SU-DHL-6 (cell line): ENCODE measurements at regions not wholly inside any gene's neighbourhood (a gene's known extent, or its start where the extent isn't known, plus 50 kb on each side); places are given as distances from the start of the nearest gene placed in this dataset.

Experiments
- H2AFZ ChIP-seq: fragments of 200-600 bp; sonication (generic); 2 replicates; pipeline ENCODE4 v1.6.1; 2014; ENCODE audit warnings: low read depth, mild to moderate bottlenecking, moderate library complexity, mixed read lengths, antibody characterized with exemption, low read length; ENCODE audit not compliant: severe bottlenecking
- H3F3A ChIP-seq: fragments of 200-600 bp; shearing (Covaris generic); 2 replicates; pipeline ENCODE4 v1.6.0; 2016; ENCODE audit warnings: antibody characterized with exemption, mild to moderate bottlenecking; ENCODE audit not compliant: insufficient read depth
- H3K27ac ChIP-seq: fragments of 200-600 bp; sonication (generic); 2 replicates; pipeline ENCODE4 v1.5.1; 2016; ENCODE audit warnings: low read depth, mild to moderate bottlenecking, low read length, moderate library complexity, mixed read lengths
- H3K27me3 ChIP-seq: fragments of 200-600 bp; sonication (generic), shearing (Covaris generic); 2 replicates; pipeline ENCODE4 v1.6.0; 2014; ENCODE audit warnings: mild to moderate bottlenecking, low read length
- H3K36me3 ChIP-seq: fragments of 200-600 bp; sonication (generic); 2 replicates; pipeline ENCODE4 v1.6.1; 2014; ENCODE audit warnings: mild to moderate bottlenecking, low read length, mixed read lengths
- H3K4me2 ChIP-seq: fragments of 300-600, 200-600 bp; shearing (Covaris generic), sonication (generic); 2 replicates; pipeline ENCODE4 v1.6.0; 2014; ENCODE audit warnings: low read length, low read depth, mild to moderate bottlenecking; ENCODE audit not compliant: poor library complexity, severe bottlenecking
- H3K4me3 ChIP-seq: fragments of 200-600 bp; sonication (generic); 2 replicates; pipeline ENCODE4 v1.5.1; 2014; ENCODE audit warnings: antibody characterized with exemption, low read length, mild to moderate bottlenecking, mixed read lengths; ENCODE audit not compliant: insufficient read depth, poor library complexity, severe bottlenecking
- H3K79me2 ChIP-seq: fragments of 200-600 bp; sonication (generic); 2 replicates; pipeline ENCODE4 v1.6.1; 2014; ENCODE audit warnings: mild to moderate bottlenecking, low read length, moderate library complexity; ENCODE audit not compliant: insufficient read depth
- H3K9ac ChIP-seq: fragments of 200-600 bp; sonication (generic); 2 replicates; pipeline ENCODE4 v1.7.0; 2014; ENCODE audit warnings: mild to moderate bottlenecking, low read length
- H3K9me2 ChIP-seq: fragments of 200-600 bp; sonication (generic); replicated peaks from 2 replicates; pipeline ENCODE4 v1.6.1; 2014; ENCODE audit warnings: low read length; ENCODE audit not compliant: insufficient read depth
- H3K9me3 ChIP-seq: fragments of 200-600 bp; sonication (generic); 2 replicates; pipeline ENCODE4 v1.6.1; 2014; ENCODE audit warnings: low read length, mixed read lengths; ENCODE audit not compliant: insufficient read depth
- H4K20me1 ChIP-seq: fragments of 200-600 bp; sonication (generic); 2 replicates; pipeline ENCODE4 v1.6.1; 2014; ENCODE audit warnings: low read depth, mild to moderate bottlenecking, antibody characterized with exemption, low read length, moderate library complexity, mixed read lengths
- EZH2phosphoT487 ChIP-seq: fragments of 200-600 bp; sonication (generic), shearing (Covaris generic); conservative IDR thresholded peaks from 2 replicates; pipeline ENCODE4 v1.6.1; 2018; ENCODE audit warnings: mild to moderate bottlenecking, antibody characterized with exemption, low read length, moderate library complexity, mixed read lengths
- TF ChIP-seq, protein P1 (sequence below): fragments of 200-600 bp; sonication (generic); IDR thresholded peaks from one replicate; pipeline ENCODE4 v1.5.1; 2017; ENCODE audit warnings: antibody characterized with exemption, mild to moderate bottlenecking, low read length, moderate library complexity; ENCODE audit not compliant: insufficient read depth, poor library complexity, severe bottlenecking

DNA sequence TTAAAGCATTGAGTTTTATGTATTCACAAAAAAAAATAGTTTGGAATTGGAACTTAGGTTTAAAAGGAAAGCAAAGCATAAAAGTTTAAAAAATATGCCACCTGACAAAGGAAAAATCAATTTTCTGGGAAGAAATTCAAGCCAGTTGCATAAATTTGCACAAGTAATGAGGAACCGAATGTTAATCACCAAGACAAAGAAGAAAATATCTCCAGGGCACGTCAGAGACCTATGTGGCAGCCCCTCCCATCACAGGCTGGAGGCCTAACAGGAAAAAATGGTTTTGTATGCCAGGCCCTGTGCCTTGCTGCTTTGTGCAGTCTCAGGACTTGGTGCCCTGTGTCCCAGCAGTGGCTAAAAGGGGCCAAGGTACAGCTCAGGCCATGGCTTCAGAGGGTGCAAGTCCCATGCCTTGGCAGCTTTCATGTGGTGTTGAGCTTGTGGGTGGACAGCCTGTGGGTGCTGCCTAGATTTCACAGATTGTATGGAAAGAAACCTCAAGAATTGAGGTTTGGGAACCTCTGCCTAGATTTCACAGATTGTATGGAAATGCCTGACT is 767.2 kb upstream of the SLC10A2 start:
- Histone ChIP-seq H3K9me3 (no peaks in the 10 kb centered on the region), H3K9ac (no peak overlapping the region), H3K27me3 (no peaks in the 10 kb centered on the region), H4K20me1 (no peaks in the 10 kb centered on the region), H3K9me2 (no peaks in the 10 kb centered on the region), H2AFZ (no peak overlapping the region), H3F3A (no peaks in the 10 kb centered on the region), H3K79me2 (no peaks in the 10 kb centered on the region), H3K36me3 (no peaks in the 10 kb centered on the region), H3K4me3 (no peak overlapping the region), H3K4me2 (no peak overlapping the region), H3K27ac (no peak overlapping the region)
- TF ChIP-seq, protein P1, sequence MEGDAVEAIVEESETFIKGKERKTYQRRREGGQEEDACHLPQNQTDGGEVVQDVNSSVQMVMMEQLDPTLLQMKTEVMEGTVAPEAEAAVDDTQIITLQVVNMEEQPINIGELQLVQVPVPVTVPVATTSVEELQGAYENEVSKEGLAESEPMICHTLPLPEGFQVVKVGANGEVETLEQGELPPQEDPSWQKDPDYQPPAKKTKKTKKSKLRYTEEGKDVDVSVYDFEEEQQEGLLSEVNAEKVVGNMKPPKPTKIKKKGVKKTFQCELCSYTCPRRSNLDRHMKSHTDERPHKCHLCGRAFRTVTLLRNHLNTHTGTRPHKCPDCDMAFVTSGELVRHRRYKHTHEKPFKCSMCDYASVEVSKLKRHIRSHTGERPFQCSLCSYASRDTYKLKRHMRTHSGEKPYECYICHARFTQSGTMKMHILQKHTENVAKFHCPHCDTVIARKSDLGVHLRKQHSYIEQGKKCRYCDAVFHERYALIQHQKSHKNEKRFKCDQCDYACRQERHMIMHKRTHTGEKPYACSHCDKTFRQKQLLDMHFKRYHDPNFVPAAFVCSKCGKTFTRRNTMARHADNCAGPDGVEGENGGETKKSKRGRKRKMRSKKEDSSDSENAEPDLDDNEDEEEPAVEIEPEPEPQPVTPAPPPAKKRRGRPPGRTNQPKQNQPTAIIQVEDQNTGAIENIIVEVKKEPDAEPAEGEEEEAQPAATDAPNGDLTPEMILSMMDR: no peak
- TF ChIP-seq EZH2phosphoT487: no peak

DNA sequence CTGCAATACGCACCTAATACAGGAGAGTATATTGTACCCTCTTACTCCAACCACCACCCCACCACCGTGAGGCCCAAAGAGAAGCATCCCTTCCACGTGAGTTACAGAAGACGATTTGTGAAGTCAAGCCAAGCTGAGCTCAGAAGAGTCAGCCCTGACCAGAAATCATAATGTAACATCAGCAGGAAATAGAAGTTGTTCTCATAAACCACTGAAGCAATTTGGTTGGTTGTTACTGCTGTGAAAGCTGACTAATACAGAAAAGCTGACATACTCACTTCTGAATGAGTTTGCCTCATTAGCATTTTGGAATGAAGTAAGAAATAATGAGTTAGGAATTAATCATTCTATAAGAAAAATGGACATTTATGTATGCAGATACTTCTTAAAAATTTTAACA is 749.4 kb upstream of the SLC10A2 start:
- Histone ChIP-seq H3K9me2 (no peaks in the 10 kb centered on the region), H3K36me3 (no peaks in the 10 kb centered on the region), H3K4me3 (no peak overlapping the region), H2AFZ (no peak overlapping the region), H3K79me2 (no peaks in the 10 kb centered on the region), H3K27ac (no peak overlapping the region), H3K9me3 (no peaks in the 10 kb centered on the region), H3F3A (no peaks in the 10 kb centered on the region), H3K9ac (no peak overlapping the region), H4K20me1 (no peaks in the 10 kb centered on the region), H3K27me3 (no peaks in the 10 kb centered on the region), H3K4me2 (no peak overlapping the region)
- TF ChIP-seq, protein P1: no peak
- no peak for TF ChIP-seq EZH2phosphoT487

DNA sequence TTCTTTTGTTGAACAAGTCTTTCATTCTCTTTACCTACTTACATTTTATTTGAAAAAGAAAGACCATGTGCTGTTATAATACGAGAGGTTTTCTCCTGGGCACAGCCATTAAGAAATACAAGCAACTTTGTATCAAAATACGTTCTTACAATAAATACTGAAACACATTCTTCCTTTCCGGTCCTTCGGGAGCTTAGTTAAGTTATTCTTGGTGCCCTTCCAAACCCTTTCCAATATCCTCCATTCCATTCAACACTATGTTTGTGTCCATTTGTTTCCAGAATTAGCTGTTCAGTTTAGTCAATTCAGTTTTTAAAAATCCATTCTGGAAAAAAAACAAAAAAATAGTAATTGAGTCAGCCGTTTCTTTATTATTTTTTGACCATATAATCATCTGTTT is 746.8 kb upstream of the SLC10A2 start:
- Histone ChIP-seq H3K9me3 (no peaks in the 10 kb centered on the region), H3K4me2 (no peak overlapping the region), H3K79me2 (no peaks in the 10 kb centered on the region), H3K9ac (no peak overlapping the region), H3K9me2 (no peaks in the 10 kb centered on the region), H3K36me3 (no peaks in the 10 kb centered on the region), H3K27me3 (no peaks in the 10 kb centered on the region), H4K20me1 (no peaks in the 10 kb centered on the region), H3F3A (no peaks in the 10 kb centered on the region), H3K4me3 (no peak overlapping the region), H2AFZ (no peak overlapping the region), H3K27ac (no peak overlapping the region)
- no peak for TF ChIP-seq EZH2phosphoT487
- TF ChIP-seq, protein P1: no peak
